ENCODE measurements at regions not wholly inside any gene's neighbourhood (a gene's known extent, or its start where the extent isn't known, plus 50 kb on each side); places are given as distances from the start of the nearest gene placed in this dataset.

DNA sequence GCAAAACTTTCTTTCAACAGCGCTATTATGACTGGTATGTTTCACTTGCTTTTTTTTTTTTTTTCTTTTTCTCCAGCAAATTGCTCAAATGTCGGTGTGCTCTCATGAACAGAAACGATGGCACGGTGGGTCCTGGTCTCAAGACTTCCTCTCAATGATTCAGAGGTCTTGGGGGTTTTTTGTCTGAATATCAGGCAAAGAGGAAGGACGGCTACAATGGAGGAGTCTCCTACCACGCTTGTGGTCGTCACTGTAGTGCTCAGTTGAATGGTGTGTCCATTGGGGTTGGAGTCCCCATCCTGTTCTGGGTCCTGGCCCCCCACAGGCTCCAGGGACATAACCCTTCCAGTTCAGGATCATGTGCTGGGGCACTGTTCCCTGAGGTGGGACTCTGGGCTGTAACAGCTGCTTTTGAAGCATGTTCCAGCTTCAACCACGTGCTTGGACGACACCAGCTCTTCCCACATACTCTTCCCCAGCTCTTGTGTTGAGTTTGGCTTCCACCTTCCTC lies 266.7 kb upstream of the KLF6 start:
- no peak for DNase-seq (ENCODE audit: low read depth)
- H3K4me3 ChIP-seq (ENCODE audit: low read depth, low read length), result no peak overlapping the region

DNA sequence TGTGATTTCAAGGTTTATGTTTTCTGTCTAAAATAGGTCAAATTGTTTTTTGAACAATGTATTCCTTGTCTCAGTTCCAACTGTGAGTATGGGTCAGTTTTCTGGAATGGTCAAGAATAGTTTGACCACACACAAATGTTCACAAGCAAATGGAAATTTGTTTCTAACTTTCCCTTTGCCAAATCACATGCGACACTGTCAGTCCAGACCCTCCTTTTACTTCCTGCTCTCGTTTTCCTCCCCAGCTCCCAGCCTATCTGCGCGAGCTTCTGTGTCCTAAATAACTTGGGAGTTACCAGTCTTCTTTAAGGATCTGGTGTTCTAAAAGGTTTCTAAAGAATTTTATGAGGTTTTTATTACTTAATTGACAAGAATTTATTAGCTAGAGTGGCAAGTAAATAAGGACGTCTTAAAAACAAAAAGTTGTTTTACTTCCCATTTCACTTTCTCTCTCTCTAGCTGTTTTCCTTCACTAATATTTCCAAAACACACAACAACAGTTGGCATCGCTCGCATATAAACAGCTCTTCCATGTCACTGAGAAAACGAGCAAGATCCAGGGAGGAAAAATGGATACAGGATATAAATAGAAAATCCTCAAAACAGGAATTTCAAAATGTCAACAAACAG lies 266.1 kb upstream of the KLF6 start:
- H3K4me3 ChIP-seq (ENCODE audit: low read depth, low read length), result no peak overlapping the region
- TF ChIP-seq CTCF (IDR thresholded peaks at IDR 0.05; ENCODE audit: insufficient read depth, low read length), result no peak
- DNase-seq (ENCODE audit: low read depth), result peak; percentile 16

More for the DNA sequence above, 266.7 kb upstream of the KLF6 start:
- no peak for TF ChIP-seq CTCF (IDR thresholded peaks at IDR 0.05; ENCODE audit: insufficient read depth, low read length)

- DNase-seq (ENCODE audit: low read depth), result no peak
Measured at GRCh38 chr10:4050061-4050460, 265.1 kb upstream of the KLF6 start.

GRCh38 chr10:4049348-4049747 lies 264.3 kb upstream of the KLF6 start:
- DNase-seq (ENCODE audit: low read depth), result no peak
- H3K4me3 ChIP-seq (ENCODE audit: low read depth, low read length), result no peak overlapping the region
- no peak for TF ChIP-seq CTCF (IDR thresholded peaks at IDR 0.05; ENCODE audit: insufficient read depth, low read length)

More at GRCh38 chr10:4050061-4050460, 265.1 kb upstream of the KLF6 start:
- no peak for TF ChIP-seq CTCF (IDR thresholded peaks at IDR 0.05; ENCODE audit: insufficient read depth, low read length)
- H3K4me3 ChIP-seq (ENCODE audit: low read depth, low read length), result no peak overlapping the region

DNA sequence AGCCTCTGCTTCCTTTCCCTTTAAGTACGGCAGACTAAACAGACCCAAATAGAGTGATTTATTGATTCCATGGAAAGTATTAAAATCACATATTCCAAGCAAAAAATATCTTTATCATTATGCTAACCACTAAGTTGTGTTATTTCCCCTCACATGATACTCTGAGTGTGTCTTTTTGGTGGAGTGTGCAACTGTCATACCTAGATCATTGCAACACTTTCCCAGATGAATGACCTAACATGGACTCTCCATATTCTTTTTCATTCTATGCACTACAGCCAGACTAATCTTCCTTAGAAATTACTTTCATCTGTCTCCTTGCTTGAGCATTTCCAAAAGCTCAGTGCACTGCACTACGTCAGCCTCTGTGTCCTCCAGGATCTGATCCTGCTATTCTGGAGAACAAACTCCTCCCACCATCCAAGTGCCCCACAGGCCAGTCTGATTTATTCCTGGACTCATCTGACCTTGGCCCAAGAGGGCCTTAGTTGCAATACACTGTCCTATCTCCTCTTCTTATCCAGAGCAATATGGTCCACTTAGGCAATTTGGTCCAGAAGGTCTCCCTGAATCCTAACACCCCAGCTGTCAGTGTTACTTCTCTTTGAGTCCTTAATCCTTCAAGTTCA lies 263.3 kb upstream of the KLF6 start:
- TF ChIP-seq CTCF (IDR thresholded peaks at IDR 0.05; ENCODE audit: insufficient read depth, low read length), result no peak
- peak; percentile 16 for DNase-seq (ENCODE audit: low read depth)
- no peak overlapping the region for H3K4me3 ChIP-seq (ENCODE audit: low read depth, low read length)

GRCh38 chr10:4046712-4047354 lies 261.8 kb upstream of the KLF6 start:
- DNase-seq (ENCODE audit: low read depth), result peak; percentile 62
- H3K4me3 ChIP-seq (ENCODE audit: low read depth, low read length), result no peak overlapping the region
- no peak for TF ChIP-seq CTCF (IDR thresholded peaks at IDR 0.05; ENCODE audit: insufficient read depth, low read length)

All from fibroblast of the aortic adventitia (primary cell).